ENCODE measurements at regions not wholly inside any gene's neighbourhood (a gene's known extent, or its start where the extent isn't known, plus 50 kb on each side); places are given as distances from the start of the nearest gene placed in this dataset.

DNA sequence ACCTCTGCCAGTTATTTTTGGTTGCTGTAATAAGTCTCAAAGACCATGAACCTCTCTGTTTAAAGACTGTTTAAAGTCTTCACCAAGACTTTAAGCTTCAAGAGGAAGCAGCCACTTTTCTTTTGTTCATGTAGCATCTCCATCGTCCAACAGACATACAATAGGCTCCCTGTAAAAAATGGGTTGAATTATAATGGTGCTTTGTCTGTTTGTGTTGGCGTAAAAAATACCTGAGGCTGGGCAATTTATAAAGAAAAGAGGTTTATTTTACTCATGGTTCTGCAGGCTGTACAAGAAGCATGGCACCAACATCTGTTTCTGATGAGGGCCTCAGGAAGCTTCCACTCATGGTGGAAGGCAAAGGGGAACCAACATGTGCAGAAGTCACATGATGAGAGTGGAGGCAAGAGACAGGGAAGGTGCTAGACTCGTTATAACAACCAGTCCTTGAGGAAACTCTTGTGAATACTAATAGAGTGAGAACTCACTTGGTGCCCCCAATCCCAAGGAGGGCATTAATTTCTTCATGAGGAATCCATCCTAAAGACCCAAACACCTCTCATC, 126.3 kb upstream of the RPS23 start:
- no peak for TF ChIP-seq CTCF (IDR thresholded peaks at IDR 0.05; ENCODE audit: low read depth, low read length)
- no peak for TF ChIP-seq EZH2phosphoT487 (IDR thresholded peaks at IDR 0.05; ENCODE audit: low read depth)
